Thyroid gland (tissue), 4 donors: ENCODE measurements at regions not wholly inside any gene's neighbourhood (a gene's known extent, or its start where the extent isn't known, plus 50 kb on each side); places are given as distances from the start of the nearest gene placed in this dataset.

Experiments
- DNase-seq, 2 donors: peaks; one replicate each; pipeline ENCODE4 v3.0.0-alpha.2; 2019
- H3K27ac ChIP-seq, 3 donors: fragments of 200-600 bp; sonication (generic); 1 replicate in 2 of 3; 2 replicates in 1 of 3; pipeline ENCODE4 v1.5.1; 2016 to 2019; ENCODE audit warnings: mild to moderate bottlenecking in 1 of 3, moderate library complexity in 1 of 3
- H3K27me3 ChIP-seq: fragments of 200-600 bp; sonication (generic); one replicate; pipeline ENCODE4 v1.5.1; 2019
- H3K36me3 ChIP-seq, 2 donors: fragments of 200-600 bp; sonication (generic); one replicate each; pipeline ENCODE4 v1.5.1; 2016 to 2019
- H3K4me1 ChIP-seq, 2 donors: fragments of 200-600 bp; sonication (generic); one replicate each; pipeline ENCODE4 v1.5.1; 2017 to 2019
- H3K4me3 ChIP-seq, 3 donors: fragments of 200-600 bp; sonication (generic); replicated peaks in 1 of 3; 1 replicate in 2 of 3; 2 replicates in 1 of 3; pipeline ENCODE4 v1.5.1; 2016; ENCODE audit warnings: mild to moderate bottlenecking in 1 of 3
- H3K9me3 ChIP-seq: fragments of 200-600 bp; sonication (generic); one replicate; pipeline ENCODE4 v1.5.1; 2017
- POLR2A ChIP-seq, 2 donors: fragments of 450-650 bp; IDR thresholded peaks; one replicate each; pipeline ENCODE4 v1.6.1; 2017; ENCODE audit warnings: antibody characterized with exemption in 2 of 2, mild to moderate bottlenecking in 2 of 2, moderate library complexity in 1 of 2
- WGBS, 2 donors: methylation state at CpG; one replicate each; pipeline ENCODE4 v1.1.5; 2017; 5-methylcytosine and 5-hydroxymethylcytosine counted together
- intact Hi-C: fragments of 100-400 bp; cut with DNase I; formaldehyde crosslinking; loops from one replicate; pipeline ENCODE4 v1.15.1; 2023
- TF ChIP-seq, protein P1 (sequence below), 6 experiments: fragments of 200-600 bp in 3 of 6; fragments of 450-650 bp in 3 of 6; sonication (generic) in 3 of 6; IDR thresholded peaks; one replicate each; pipeline ENCODE4 v1.5.1; 2016 to 2019; ENCODE audit warnings: antibody characterized with exemption in 6 of 6, mild to moderate bottlenecking in 2 of 6, inconsistent platforms in 1 of 6, moderate library complexity in 1 of 6

- Histone ChIP-seq H3K9me3 (no peaks in the 10 kb centered on the region), H3K4me3 (no peak overlapping the region), H3K4me1 (no peaks in the 10 kb centered on the region), H3K36me3 (no peaks in the 10 kb centered on the region), H3K27me3 (no peaks in the 10 kb centered on the region), H3K27ac (no peak overlapping the region)
- DNase-seq = no peak
- intact Hi-C loops = no loop called here
- TF ChIP-seq, protein P1, sequence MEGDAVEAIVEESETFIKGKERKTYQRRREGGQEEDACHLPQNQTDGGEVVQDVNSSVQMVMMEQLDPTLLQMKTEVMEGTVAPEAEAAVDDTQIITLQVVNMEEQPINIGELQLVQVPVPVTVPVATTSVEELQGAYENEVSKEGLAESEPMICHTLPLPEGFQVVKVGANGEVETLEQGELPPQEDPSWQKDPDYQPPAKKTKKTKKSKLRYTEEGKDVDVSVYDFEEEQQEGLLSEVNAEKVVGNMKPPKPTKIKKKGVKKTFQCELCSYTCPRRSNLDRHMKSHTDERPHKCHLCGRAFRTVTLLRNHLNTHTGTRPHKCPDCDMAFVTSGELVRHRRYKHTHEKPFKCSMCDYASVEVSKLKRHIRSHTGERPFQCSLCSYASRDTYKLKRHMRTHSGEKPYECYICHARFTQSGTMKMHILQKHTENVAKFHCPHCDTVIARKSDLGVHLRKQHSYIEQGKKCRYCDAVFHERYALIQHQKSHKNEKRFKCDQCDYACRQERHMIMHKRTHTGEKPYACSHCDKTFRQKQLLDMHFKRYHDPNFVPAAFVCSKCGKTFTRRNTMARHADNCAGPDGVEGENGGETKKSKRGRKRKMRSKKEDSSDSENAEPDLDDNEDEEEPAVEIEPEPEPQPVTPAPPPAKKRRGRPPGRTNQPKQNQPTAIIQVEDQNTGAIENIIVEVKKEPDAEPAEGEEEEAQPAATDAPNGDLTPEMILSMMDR (IDR thresholded peaks at IDR 0.05) = no peak
- TF ChIP-seq POLR2A (IDR thresholded peaks at IDR 0.05) = no peak
- WGBS, 2 donors = 66 to 75% methylated on average over 2 of the region's 2 CpGs
These were observed 179.3 kb upstream of the PZP start for GRCh38 chr12:9387450-9387849.

DNA sequence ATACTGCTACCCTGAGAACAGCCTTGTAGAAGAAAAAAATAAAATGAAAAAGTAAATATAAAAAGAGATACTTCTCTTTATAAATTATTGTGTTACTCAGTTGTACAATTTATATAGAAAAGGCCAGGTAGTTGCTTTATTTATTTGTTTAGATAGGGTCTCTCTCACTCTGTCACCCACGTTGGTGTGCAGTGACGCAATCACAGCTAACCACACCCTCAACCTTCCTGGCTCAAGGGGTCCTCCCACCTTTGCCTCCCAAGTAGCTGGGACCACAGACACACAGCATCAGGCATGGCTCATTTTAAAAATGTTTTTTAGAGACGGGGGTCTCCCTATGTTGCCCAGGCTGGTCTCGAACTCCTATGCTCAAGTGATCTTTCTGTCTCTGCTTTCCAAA, 175.4 kb upstream of the PZP start:
- WGBS, 2 donors = 57 to 82% methylated on average over 4 of the region's 4 CpGs
- Histone ChIP-seq H3K27ac (no peak overlapping the region), H3K4me1 (no peaks in the 10 kb centered on the region), H3K9me3 (no peaks in the 10 kb centered on the region), H3K4me3 (no peak overlapping the region), H3K27me3 (no peaks in the 10 kb centered on the region), H3K36me3 (no peaks in the 10 kb centered on the region)
- no peak for TF ChIP-seq POLR2A (IDR thresholded peaks at IDR 0.05)
- TF ChIP-seq, protein P1 (IDR thresholded peaks at IDR 0.05) = no peak
- intact Hi-C loops = no loop called here
- DNase-seq = no peak

DNA sequence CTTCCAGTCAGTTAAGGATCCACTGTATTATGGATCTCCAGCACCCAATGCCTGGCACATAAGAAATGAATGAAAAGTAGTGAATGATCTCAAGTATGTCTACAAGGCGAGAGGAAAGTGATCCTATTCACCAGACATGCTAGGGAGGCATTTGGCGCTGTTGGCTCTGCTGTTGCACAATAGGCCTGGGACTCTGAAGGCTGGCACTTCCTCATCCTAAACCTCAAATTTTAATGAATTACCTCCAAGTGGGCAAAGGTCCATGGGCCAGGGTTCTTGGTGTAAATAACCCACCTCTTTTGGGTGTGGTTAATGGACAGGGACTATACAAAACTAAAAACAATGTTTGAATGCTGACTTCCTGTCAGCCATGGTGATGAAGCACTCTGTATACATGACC, 173.4 kb upstream of the PZP start:
- Histone ChIP-seq H3K4me1 (no peaks in the 10 kb centered on the region), H3K9me3 (no peaks in the 10 kb centered on the region), H3K27me3 (no peaks in the 10 kb centered on the region), H3K27ac (no peak overlapping the region), H3K4me3 (no peak overlapping the region), H3K36me3 (no peaks in the 10 kb centered on the region)
- WGBS, 2 donors = 84 to 89% methylated on average over 2 of the region's 2 CpGs
- TF ChIP-seq, protein P1 (IDR thresholded peaks at IDR 0.05) = no peak
- TF ChIP-seq POLR2A (IDR thresholded peaks at IDR 0.05) = no peak
- DNase-seq = no peak
- intact Hi-C loops = no loop called here

GRCh38 chr12:9380650-9381049, 172.5 kb upstream of the PZP start:
- intact Hi-C loops = no loop called here
- no peak for DNase-seq
- 89 to 93% methylated on average over 4 of the region's 4 CpGs for WGBS, 2 donors

DNA sequence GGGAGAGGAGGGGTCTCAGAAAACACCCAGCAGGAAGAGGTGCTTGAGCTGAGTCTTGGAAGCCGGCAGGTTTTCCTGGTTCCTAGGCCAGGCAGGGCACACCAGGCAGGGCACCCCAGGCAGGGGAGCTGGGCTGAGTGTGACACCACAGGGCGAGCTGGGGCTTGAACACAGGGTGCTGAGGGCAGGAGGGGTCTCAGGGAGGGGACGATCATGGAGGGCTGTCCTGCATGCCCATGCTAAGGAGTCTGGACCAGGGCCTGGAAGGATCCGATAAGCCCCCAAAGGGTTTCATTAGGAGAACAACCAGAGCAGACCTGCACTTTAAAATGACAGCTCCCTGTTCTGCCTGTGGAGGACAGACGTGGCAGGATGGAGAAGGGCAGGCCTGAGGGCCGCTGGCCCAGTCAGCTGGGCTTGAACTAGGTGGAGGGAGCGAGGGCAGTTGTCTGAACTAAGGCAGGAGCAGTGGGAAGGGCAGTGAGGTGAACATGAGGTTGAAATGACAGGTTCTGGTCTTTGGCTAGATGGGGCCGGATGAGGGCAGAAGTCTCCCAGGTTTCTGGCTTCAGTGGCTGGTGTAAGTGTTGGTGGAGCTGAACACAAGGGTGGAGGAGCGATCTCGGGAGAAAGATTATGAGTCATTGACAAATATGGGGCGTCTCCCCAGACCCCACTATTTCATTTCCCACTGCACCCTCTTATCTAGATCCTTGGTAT, 171.0 kb upstream of the PZP start:
- 87 to 88% methylated on average over 9 to 11 of the region's 11 CpGs for WGBS, 2 donors
- TF ChIP-seq POLR2A (IDR thresholded peaks at IDR 0.05) = no peak
- TF ChIP-seq, protein P1 (IDR thresholded peaks at IDR 0.05) = no peak
- DNase-seq = no peak

More at GRCh38 chr12:9380650-9381049, 172.5 kb upstream of the PZP start:
- Histone ChIP-seq H3K36me3 (no peaks in the 10 kb centered on the region), H3K4me3 (no peak overlapping the region), H3K27ac (no peak overlapping the region), H3K27me3 (no peaks in the 10 kb centered on the region), H3K4me1 (no peaks in the 10 kb centered on the region), H3K9me3 (no peaks in the 10 kb centered on the region)
- TF ChIP-seq POLR2A (IDR thresholded peaks at IDR 0.05) = no peak
- TF ChIP-seq, protein P1 (IDR thresholded peaks at IDR 0.05) = no peak

More for the DNA sequence above, 171.0 kb upstream of the PZP start:
- intact Hi-C loops = no loop called here
- H3K27me3 ChIP-seq = no peaks in the 10 kb centered on the region
- H3K4me3 ChIP-seq = no peak overlapping the region
- no peaks in the 10 kb centered on the region for H3K36me3 ChIP-seq
- no peak overlapping the region for H3K27ac ChIP-seq
- H3K9me3 ChIP-seq = no peaks in the 10 kb centered on the region
- no peaks in the 10 kb centered on the region for H3K4me1 ChIP-seq
